ENCODE measurements at regions not wholly inside any gene's neighbourhood (a gene's known extent, or its start where the extent isn't known, plus 50 kb on each side); places are given as distances from the start of the nearest gene placed in this dataset.

- 49 to 77% (median 71%) methylated on average over 4 of the region's 4 CpGs for WGBS, 3 donors
- no peak overlapping the region for H3K27ac ChIP-seq (ENCODE audit: low read depth, low read length)
Observed at GRCh38 chr3:41002104-41002503, 197.2 kb upstream of the CTNNB1 start.

- H3K27ac ChIP-seq (ENCODE audit: low read depth, low read length): no peak overlapping the region
Observed at GRCh38 chr3:41007399-41007798, 191.9 kb upstream of the CTNNB1 start.

GRCh38 chr3:41011854-41012253, 187.5 kb upstream of the CTNNB1 start:
- H3K27ac ChIP-seq (ENCODE audit: low read depth, low read length): no peak overlapping the region
- 71 to 78% (median 72%) methylated on average over 2 of the region's 2 CpGs for WGBS, 3 donors

- 88 to 96% (median 95%) methylated on average over 2 of the region's 2 CpGs for WGBS, 3 donors
- H3K27ac ChIP-seq (ENCODE audit: low read depth, low read length): no peak overlapping the region
Observed at GRCh38 chr3:41018855-41019254, 180.4 kb upstream of the CTNNB1 start.

- no peak overlapping the region for H3K27ac ChIP-seq (ENCODE audit: low read depth, low read length)
- 47 to 84% (median 81%) methylated on average over 5 of the region's 5 CpGs for WGBS, 3 donors
Observed at GRCh38 chr3:41024031-41024836, 175.1 kb upstream of the CTNNB1 start.

- H3K27ac ChIP-seq (ENCODE audit: low read depth, low read length): no peak overlapping the region
- WGBS, 3 donors: 15 to 29% (median 21%) methylated on average over 3 of the region's 3 CpGs
Observed at GRCh38 chr3:41026394-41027177, 172.7 kb upstream of the CTNNB1 start.

GRCh38 chr3:41029356-41029755, 169.9 kb upstream of the CTNNB1 start:
- 57 to 79% (median 76%) methylated on average over 3 of the region's 3 CpGs for WGBS, 3 donors

GRCh38 chr3:41030220-41030619, 169.1 kb upstream of the CTNNB1 start:
- 79 to 86% (median 84%) methylated on average over 4 of the region's 4 CpGs for WGBS, 3 donors
- H3K27ac ChIP-seq (ENCODE audit: low read depth, low read length): no peak overlapping the region

More at GRCh38 chr3:41029356-41029755, 169.9 kb upstream of the CTNNB1 start:
- H3K27ac ChIP-seq (ENCODE audit: low read depth, low read length): no peak overlapping the region

GRCh38 chr3:41031401-41031800, 167.9 kb upstream of the CTNNB1 start:
- WGBS, 3 donors: 70 to 85% (median 72%) methylated on average over 2 of the region's 2 CpGs
- no peak overlapping the region for H3K27ac ChIP-seq (ENCODE audit: low read depth, low read length)

GRCh38 chr3:41033956-41034519, 165.3 kb upstream of the CTNNB1 start:
- no peak overlapping the region for H3K27ac ChIP-seq (ENCODE audit: low read depth, low read length)
- 90 to 99% (median 92%) methylated on average over 3 of the region's 3 CpGs for WGBS, 3 donors

GRCh38 chr3:41035456-41036022, 163.8 kb upstream of the CTNNB1 start:
- H3K27ac ChIP-seq (ENCODE audit: low read depth, low read length): no peak overlapping the region
- WGBS, 3 donors: 46 to 70% (median 58%) methylated on average over 2 of the region's 2 CpGs

GRCh38 chr3:41037651-41038334, 161.5 kb upstream of the CTNNB1 start:
- H3K27ac ChIP-seq (ENCODE audit: low read depth, low read length): no peak overlapping the region
- 82 to 86% (median 82%) methylated on average over 4 of the region's 4 CpGs for WGBS, 3 donors

GRCh38 chr3:41040256-41040655, 159.0 kb upstream of the CTNNB1 start:
- 73 to 90% (median 81%) methylated on average over 2 of the region's 2 CpGs for WGBS, 3 donors

GRCh38 chr3:41041462-41041861, 157.8 kb upstream of the CTNNB1 start:
- no peak overlapping the region for H3K27ac ChIP-seq (ENCODE audit: low read depth, low read length)
- WGBS, 3 donors: 54 to 62% (median 61%) methylated on average over 4 of the region's 4 CpGs

More at GRCh38 chr3:41040256-41040655, 159.0 kb upstream of the CTNNB1 start:
- no peak overlapping the region for H3K27ac ChIP-seq (ENCODE audit: low read depth, low read length)

- no peak overlapping the region for H3K27ac ChIP-seq (ENCODE audit: low read depth, low read length)
- WGBS, 3 donors: 75 to 83% (median 76%) methylated on average over 1 of the region's 1 CpG
Observed at GRCh38 chr3:41041899-41042298, 157.4 kb upstream of the CTNNB1 start.

GRCh38 chr3:41044523-41044922, 154.8 kb upstream of the CTNNB1 start:
- no peak overlapping the region for H3K27ac ChIP-seq (ENCODE audit: low read depth, low read length)
- 81 to 88% (median 81%) methylated on average over 5 of the region's 5 CpGs for WGBS, 3 donors

GRCh38 chr3:41045491-41045890, 153.8 kb upstream of the CTNNB1 start:
- WGBS, 3 donors: 81 to 88% (median 83%) methylated on average over 4 of the region's 4 CpGs

GRCh38 chr3:41050144-41050543, 149.2 kb upstream of the CTNNB1 start:
- WGBS, 3 donors: 79 to 87% (median 83%) methylated on average over 4 of the region's 4 CpGs

More at GRCh38 chr3:41045491-41045890, 153.8 kb upstream of the CTNNB1 start:
- H3K27ac ChIP-seq (ENCODE audit: low read depth, low read length): no peak overlapping the region

More at GRCh38 chr3:41050144-41050543, 149.2 kb upstream of the CTNNB1 start:
- no peak overlapping the region for H3K27ac ChIP-seq (ENCODE audit: low read depth, low read length)

All from adipose tissue (tissue), 3 donors.